Testis (tissue), 2 donors: ENCODE measurements at regions not wholly inside any gene's neighbourhood (a gene's known extent, or its start where the extent isn't known, plus 50 kb on each side); places are given as distances from the start of the nearest gene placed in this dataset.

Experiments used
- DNase-seq: peaks from one replicate; pipeline ENCODE4 v3.0.0-alpha.2; 2019
- H3K27ac ChIP-seq, 2 donors: fragments of 200-600 bp; sonication (generic); one replicate each; pipeline ENCODE4 v1.5.1; 2019
- H3K27me3 ChIP-seq: fragments of 200-600 bp; sonication (generic); one replicate; pipeline ENCODE4 v1.5.1; 2019
- H3K36me3 ChIP-seq: fragments of 200-600 bp; sonication (generic); one replicate; pipeline ENCODE4 v1.5.1; 2017; ENCODE audit warnings: low read depth; ENCODE audit errors: missing control alignments
- H3K4me1 ChIP-seq: fragments of 200-600 bp; sonication (generic); one replicate; pipeline ENCODE4 v1.5.1; 2019
- H3K4me3 ChIP-seq, 2 donors: fragments of 200-600 bp; sonication (generic); one replicate each; pipeline ENCODE4 v1.5.1; 2017 to 2019
- H3K9me3 ChIP-seq: fragments of 200-600 bp; sonication (generic); one replicate; pipeline ENCODE4 v1.5.1; 2017
- CTCF ChIP-seq, 3 experiments: fragments of 450-650 bp in 2 of 3; fragments of 200-600 bp in 1 of 3; sonication (generic) in 1 of 3; IDR thresholded peaks; one replicate each; pipeline ENCODE4 v1.5.1; 2016 to 2019; ENCODE audit warnings: antibody characterized with exemption in 3 of 3, mild to moderate bottlenecking in 2 of 3, moderate library complexity in 1 of 3
- POLR2A ChIP-seq: fragments of 450-650 bp; IDR thresholded peaks from one replicate; pipeline ENCODE4 v1.6.1; 2017; ENCODE audit warnings: antibody characterized with exemption, mild to moderate bottlenecking, moderate library complexity
- WGBS, 2 donors: methylation state at CpG; one replicate each; pipeline ENCODE4 v1.1.5; 2018; 5-methylcytosine and 5-hydroxymethylcytosine counted together
- intact Hi-C: fragments of 100-400 bp; cut with DNase I; formaldehyde crosslinking; loops from one replicate; pipeline ENCODE4 v1.15.1; 2023; ENCODE audit warnings: low total_unique reads

GRCh38 chr12:19971361-19972280 is 396.7 kb upstream of the PDE3A start:
- no peak overlapping the region for H3K4me3 ChIP-seq
- H3K9me3 ChIP-seq = no peaks in the 10 kb centered on the region
- no peak overlapping the region for H3K27ac ChIP-seq
- H3K27me3 ChIP-seq = no peaks in the 10 kb centered on the region
- 58 to 62% methylated on average over 8 of the region's 8 CpGs for WGBS, 2 donors
- H3K36me3 ChIP-seq = no peaks in the 10 kb centered on the region
- no peak for DNase-seq
- TF ChIP-seq POLR2A (no peak), CTCF (IDR thresholded peaks at IDR 0.05) (no peak)
- intact Hi-C loops = no loop called here
- H3K4me1 ChIP-seq = peaks cover 18% of the 10 kb centered on the region

- intact Hi-C loops = no loop called here
- H3K9me3 ChIP-seq = no peaks in the 10 kb centered on the region
- WGBS, 2 donors = 89 to 90% methylated on average over 11 of the region's 11 CpGs
- peaks cover 18% of the 10 kb centered on the region for H3K4me1 ChIP-seq
- H3K27me3 ChIP-seq = no peaks in the 10 kb centered on the region
- H3K4me3 ChIP-seq = no peak overlapping the region
- H3K27ac ChIP-seq = no peak overlapping the region
- TF ChIP-seq CTCF (IDR thresholded peaks at IDR 0.05) (no peak), POLR2A (no peak)
- no peak for DNase-seq
- no peaks in the 10 kb centered on the region for H3K36me3 ChIP-seq
Measured at GRCh38 chr12:19972325-19973288, 395.7 kb upstream of the PDE3A start.

- intact Hi-C loops = no loop called here
- no peaks in the 10 kb centered on the region for H3K27me3 ChIP-seq
- no peaks in the 10 kb centered on the region for H3K4me1 ChIP-seq
- no peak for DNase-seq
- TF ChIP-seq POLR2A (no peak), CTCF (IDR thresholded peaks at IDR 0.05) (no peak)
- no peak overlapping the region for H3K4me3 ChIP-seq
- H3K36me3 ChIP-seq = no peaks in the 10 kb centered on the region
- no peak overlapping the region for H3K27ac ChIP-seq
- no peaks in the 10 kb centered on the region for H3K9me3 ChIP-seq
Measured at GRCh38 chr12:19978193-19978592, 390.1 kb upstream of the PDE3A start.

- TF ChIP-seq POLR2A (no peak), CTCF (IDR thresholded peaks at IDR 0.05) (no peak)
- no peaks in the 10 kb centered on the region for H3K9me3 ChIP-seq
- DNase-seq = no peak
- WGBS, 2 donors = 84 to 92% methylated on average over 3 of the region's 3 CpGs
- H3K4me3 ChIP-seq = no peak overlapping the region
- H3K27me3 ChIP-seq = no peaks in the 10 kb centered on the region
- no peaks in the 10 kb centered on the region for H3K4me1 ChIP-seq
- no peaks in the 10 kb centered on the region for H3K36me3 ChIP-seq
- intact Hi-C loops = no loop called here
- H3K27ac ChIP-seq = no peak overlapping the region
Measured at GRCh38 chr12:19979584-19979983, 388.8 kb upstream of the PDE3A start.
